Endothelial cell of umbilical vein (primary cell): ENCODE measurements at regions not wholly inside any gene's neighbourhood (a gene's known extent, or its start where the extent isn't known, plus 50 kb on each side); places are given as distances from the start of the nearest gene placed in this dataset.

Experiments
- BruUV-seq: library from RNA; stranded (reverse); fragments of 400-500 nt; replicated peaks from 2 replicates; lab custom pipeline; 2021; lab: Mats Ljungman, UMichigan
- CTCF ChIA-PET: fragments of 300-600, 350-600 bp; sonication (Branson Sonifier 250); formaldehyde crosslinking; loops from one replicate; lab custom pipeline; 2021; ENCODE audit warnings: antibody characterized with exemption, inconsistent platforms; lab: Charles Lee
- POLR2A ChIA-PET: fragments of 300-600, 350-600 bp; sonication (Branson Sonifier 250); formaldehyde crosslinking; loops from one replicate; lab custom pipeline; 2021; ENCODE audit warnings: antibody characterized with exemption, inconsistent platforms; lab: Charles Lee
- DNase-seq: peaks from one replicate; pipeline ENCODE4 v3.0.0-alpha.2; 2011; ENCODE audit warnings: low read depth, low spot score
- FAIRE-seq: peaks from 2 replicates; lab custom pipeline; 2011; peaks lifted over from hg19 to GRCh38; lab: Jason Lieb, UNC
- H2AFZ ChIP-seq: 2 replicates; pipeline ENCODE4 v1.6.0; 2012; ENCODE audit warnings: low read depth, low read length, control low read depth, inconsistent platforms
- H3K27ac ChIP-seq: 2 replicates; pipeline ENCODE4 v1.5.1; 2011; ENCODE audit warnings: low read depth, mild to moderate bottlenecking, control low read depth, low read length, moderate library complexity; ENCODE audit not compliant: insufficient read depth
- H3K27me3 ChIP-seq, 2 experiments: 2 replicates each; pipeline versions ENCODE4 v1.6.0 to v1.6.1; 2011; ENCODE audit warnings: low read length in 2 of 2, mixed read lengths in 1 of 2; ENCODE audit not compliant: control insufficient read depth in 2 of 2, insufficient read depth in 2 of 2
- H3K36me3 ChIP-seq, 2 experiments: 2 replicates in 1 of 2; 3 replicates in 1 of 2; pipeline ENCODE4 v1.5.1; 2011; ENCODE audit warnings: low read length in 2 of 2, mild to moderate bottlenecking in 1 of 2, moderate library complexity in 1 of 2; ENCODE audit not compliant: control insufficient read depth in 2 of 2, insufficient read depth in 2 of 2; ENCODE audit errors: extremely low read depth in 1 of 2
- H3K4me1 ChIP-seq: 3 replicates; pipeline ENCODE4 v1.5.1; 2011; ENCODE audit warnings: mild to moderate bottlenecking, low read length; ENCODE audit not compliant: control insufficient read depth, insufficient read depth; ENCODE audit errors: extremely low read depth
- H3K4me2 ChIP-seq: 2 replicates; pipeline ENCODE4 v1.6.1; 2011; ENCODE audit warnings: low read length, control low read depth, mixed read lengths; ENCODE audit not compliant: insufficient read depth
- H3K4me3 ChIP-seq, 3 experiments: fragments of 200-600 bp in 1 of 3; sonication (generic), shearing (Covaris generic) in 1 of 3; replicated peaks in 1 of 3; 2 replicates each; pipeline ENCODE4 v1.5.1; 2011 to 2016; ENCODE audit warnings: control low read depth in 3 of 3, low read length in 3 of 3, mild to moderate bottlenecking in 2 of 3, inconsistent platforms in 1 of 3, low read depth in 1 of 3, moderate library complexity in 1 of 3; ENCODE audit not compliant: insufficient read depth in 1 of 3
- H3K79me2 ChIP-seq: 2 replicates; pipeline ENCODE4 v1.6.0; 2012; ENCODE audit warnings: low read length, inconsistent platforms; ENCODE audit not compliant: control insufficient read depth, insufficient read depth
- H3K9ac ChIP-seq: replicated peaks from 2 replicates; pipeline ENCODE3; 2011; ENCODE audit warnings: low read length, control low read depth; ENCODE audit not compliant: insufficient read depth; ENCODE audit errors: extremely low read depth
- H3K9me1 ChIP-seq: replicated peaks from 3 replicates; pipeline ENCODE4 v1.6.0; 2011; ENCODE audit warnings: mild to moderate bottlenecking, low read length; ENCODE audit not compliant: control insufficient read depth, insufficient read depth; ENCODE audit errors: extremely low read depth
- H3K9me3 ChIP-seq: replicated peaks from 2 replicates; pipeline ENCODE4 v1.5.1; 2012; ENCODE audit warnings: low read length, inconsistent platforms; ENCODE audit not compliant: control insufficient read depth, insufficient read depth
- H4K20me1 ChIP-seq: replicated peaks from 2 replicates; pipeline ENCODE3; 2011; ENCODE audit warnings: mild to moderate bottlenecking, low read length; ENCODE audit not compliant: control insufficient read depth, insufficient read depth; ENCODE audit errors: extremely low read depth
- CTCF ChIP-seq, 2 donors: IDR thresholded peaks; 1 replicate in 1 of 2; 2 replicates in 1 of 2; pipeline ENCODE4 v1.5.1; 2011; ENCODE audit warnings: low read length in 2 of 2, mild to moderate bottlenecking in 2 of 2, moderate library complexity in 2 of 2, control low read depth in 1 of 2, inconsistent platforms in 1 of 2, low read depth in 1 of 2; ENCODE audit not compliant: insufficient read depth in 1 of 2; ENCODE audit errors: extremely low read depth in 1 of 2
- EZH2 ChIP-seq: IDR thresholded peaks from 2 replicates; pipeline ENCODE4 v1.6.1; 2012; ENCODE audit warnings: borderline replicate concordance, low read depth, mild to moderate bottlenecking, moderate library complexity, low read length, inconsistent platforms; ENCODE audit not compliant: severe bottlenecking
- FOS ChIP-seq: IDR thresholded peaks from 2 replicates; pipeline ENCODE4 v1.6.1; 2011; ENCODE audit warnings: mild to moderate bottlenecking, low read length, moderate library complexity, borderline replicate concordance; ENCODE audit not compliant: insufficient read depth
- GATA2 ChIP-seq: IDR thresholded peaks from 2 replicates; pipeline ENCODE4 v1.7.0; 2011; ENCODE audit warnings: low read depth, mild to moderate bottlenecking, moderate library complexity, mixed read lengths, low read length; ENCODE audit not compliant: insufficient read length, insufficient read depth
- JUN ChIP-seq: IDR thresholded peaks from 2 replicates; pipeline ENCODE4 v1.6.1; 2011; ENCODE audit warnings: borderline replicate concordance, low read depth; ENCODE audit not compliant: insufficient read length, insufficient read depth
- MYC ChIP-seq: IDR thresholded peaks from one replicate; pipeline ENCODE4 v1.6.1; 2011; ENCODE audit warnings: mild to moderate bottlenecking, low read depth, low read length
- POLR2A ChIP-seq: IDR thresholded peaks from 2 replicates; pipeline ENCODE4 v1.6.1; 2012; ENCODE audit warnings: low read depth, mild to moderate bottlenecking, control low read depth, low read length
- dilution Hi-C: fragments of 300-500 bp; cut with MboI; formaldehyde crosslinking; loops from one replicate; pipeline ENCODE4 v1.15.0; 2019; ENCODE audit warnings: low sequenced_read_pairs; ENCODE audit not compliant: extremely low pct_ligation_motif_present
- intact Hi-C: fragments of 100-400 bp; cut with micrococcal nuclease; formaldehyde crosslinking; loops from one replicate; pipeline ENCODE4 v1.10.0; 2022
- TF ChIP-seq, protein P1 (sequence below): IDR thresholded peaks from 2 replicates; pipeline ENCODE4 v1.6.1; 2011; ENCODE audit not compliant: insufficient read depth, insufficient read length

- FAIRE-seq: no peak
- no peaks in the 10 kb centered on the region for H3K4me1 ChIP-seq
- no peak overlapping the region for H3K9ac ChIP-seq
- TF ChIP-seq, protein P1, sequence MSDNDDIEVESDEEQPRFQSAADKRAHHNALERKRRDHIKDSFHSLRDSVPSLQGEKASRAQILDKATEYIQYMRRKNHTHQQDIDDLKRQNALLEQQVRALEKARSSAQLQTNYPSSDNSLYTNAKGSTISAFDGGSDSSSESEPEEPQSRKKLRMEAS: no peak
- TF ChIP-seq EZH2 (no peak), CTCF (IDR thresholded peaks at IDR 0.05; ENCODE audit: extremely low read depth in 1 of 2, insufficient read depth in 1 of 2, low read depth in 1 of 2, low read length in 2 of 2) (no peak), FOS (no peak), JUN (no peak), POLR2A (no peak), GATA2 (no peak), MYC (no peak)
- H3K79me2 ChIP-seq: no peaks in the 10 kb centered on the region
- no peak overlapping the region for H3K27ac ChIP-seq
- no TSS peak for BruUV-seq
- no peak for DNase-seq
- ChIA-PET CTCF (no interaction called here), POLR2A (no interaction called here)
- H3K4me2 ChIP-seq: no peak overlapping the region
- H3K36me3 ChIP-seq: no peaks in the 10 kb centered on the region
- H3K27me3 ChIP-seq: no peaks in the 10 kb centered on the region
- dilution Hi-C loops: no loop called here
- no peaks in the 10 kb centered on the region for H3K9me1 ChIP-seq
- no peaks in the 10 kb centered on the region for H4K20me1 ChIP-seq
- H2AFZ ChIP-seq: no peak overlapping the region
- intact Hi-C loops: no loop called here
- no peak overlapping the region for H3K4me3 ChIP-seq
- H3K9me3 ChIP-seq: no peaks in the 10 kb centered on the region
These were observed 798.8 kb downstream of the CDH18 start for GRCh38 chr5:19189176-19189575.
